ENCODE measurements at regions not wholly inside any gene's neighbourhood (a gene's known extent, or its start where the extent isn't known, plus 50 kb on each side); places are given as distances from the start of the nearest gene placed in this dataset.

- dilution Hi-C loops (cut with MboI; ENCODE audit: extremely low pct_ligation_motif_present, low sequenced_read_pairs), result no loop called here
- no peaks in the 10 kb centered on the region for H3K9me1 ChIP-seq (ENCODE audit: control insufficient read depth, extremely low read depth, insufficient read depth, low read length)
- TF ChIP-seq EZH2 (IDR thresholded peaks at IDR 0.05; ENCODE audit: low read length) (no peak), CTCF (optimal IDR thresholded peaks at IDR 0.05 in 1 of 3, IDR thresholded peaks at IDR 0.05 in 1 of 3, conservative IDR thresholded peaks at IDR 0.05 in 1 of 3; ENCODE audit: extremely low read depth in 1 of 3, insufficient read depth in 2 of 3, low read length in 3 of 3) (no peak)
- no peaks in the 10 kb centered on the region for H3K36me3 ChIP-seq (ENCODE audit: control insufficient read depth in 2 of 2, extremely low read depth in 1 of 2, insufficient read depth in 2 of 2, low read length in 2 of 2)
- no peak overlapping the region for H2AFZ ChIP-seq (ENCODE audit: control insufficient read depth, low read length)
- H3K4me2 ChIP-seq (ENCODE audit: control insufficient read depth, extremely low read depth, insufficient read depth, low read depth, low read length), result no peak overlapping the region
- H4K20me1 ChIP-seq (ENCODE audit: control insufficient read depth, extremely low read depth, insufficient read depth, low read length), result no peaks in the 10 kb centered on the region
- FAIRE-seq, result no peak
- H3K9me3 ChIP-seq (ENCODE audit: control insufficient read depth, low read depth, low read length), result no peaks in the 10 kb centered on the region
- no peaks in the 10 kb centered on the region for H3K79me2 ChIP-seq (ENCODE audit: control insufficient read depth, insufficient read depth, low read length)
- DNase-seq (ENCODE audit: low read depth, low spot score), result no peak
- no peak overlapping the region for H3K4me3 ChIP-seq (ENCODE audit: control insufficient read depth in 2 of 3, extremely low read depth in 1 of 3, insufficient read depth in 2 of 3, low read depth in 1 of 3, low read length in 3 of 3)
- no peaks in the 10 kb centered on the region for H3K27me3 ChIP-seq (ENCODE audit: control insufficient read depth, extremely low read depth, insufficient read depth, low read length)
- H3K4me1 ChIP-seq (ENCODE audit: control insufficient read depth, extremely low read depth, insufficient read depth, low read length), result no peaks in the 10 kb centered on the region
- H3K9ac ChIP-seq (ENCODE audit: control insufficient read depth, extremely low read depth, insufficient read depth, low read length), result no peak overlapping the region
- no peak overlapping the region for H3K27ac ChIP-seq (ENCODE audit: control insufficient read depth, insufficient read depth, low read length)
These were observed 915.9 kb downstream of the PDHA2 start for GRCh38 chr4:96755569-96756484.

- Histone ChIP-seq H3K79me2 (ENCODE audit: control insufficient read depth, insufficient read depth, low read length) (no peaks in the 10 kb centered on the region), H3K9me1 (ENCODE audit: control insufficient read depth, extremely low read depth, insufficient read depth, low read length) (no peaks in the 10 kb centered on the region), H4K20me1 (ENCODE audit: control insufficient read depth, extremely low read depth, insufficient read depth, low read length) (no peaks in the 10 kb centered on the region), H3K9me3 (ENCODE audit: control insufficient read depth, low read depth, low read length) (no peaks in the 10 kb centered on the region), H2AFZ (ENCODE audit: control insufficient read depth, low read length) (no peak overlapping the region), H3K4me2 (ENCODE audit: control insufficient read depth, extremely low read depth, insufficient read depth, low read depth, low read length) (no peak overlapping the region), H3K4me1 (ENCODE audit: control insufficient read depth, extremely low read depth, insufficient read depth, low read length) (no peaks in the 10 kb centered on the region), H3K27ac (ENCODE audit: control insufficient read depth, insufficient read depth, low read length) (no peak overlapping the region), H3K9ac (ENCODE audit: control insufficient read depth, extremely low read depth, insufficient read depth, low read length) (no peak overlapping the region), H3K27me3 (ENCODE audit: control insufficient read depth, extremely low read depth, insufficient read depth, low read length) (no peaks in the 10 kb centered on the region), H3K4me3 (ENCODE audit: control insufficient read depth in 2 of 3, extremely low read depth in 1 of 3, insufficient read depth in 2 of 3, low read depth in 1 of 3, low read length in 3 of 3) (no peak overlapping the region), H3K36me3 (ENCODE audit: control insufficient read depth in 2 of 2, extremely low read depth in 1 of 2, insufficient read depth in 2 of 2, low read length in 2 of 2) (no peaks in the 10 kb centered on the region)
- FAIRE-seq (no peak), DNase-seq (ENCODE audit: low read depth, low spot score) (no peak)
- dilution Hi-C loops (cut with MboI; ENCODE audit: extremely low pct_ligation_motif_present, low sequenced_read_pairs), result no loop called here
- TF ChIP-seq EZH2 (IDR thresholded peaks at IDR 0.05; ENCODE audit: low read length) (no peak), CTCF (optimal IDR thresholded peaks at IDR 0.05 in 1 of 3, IDR thresholded peaks at IDR 0.05 in 1 of 3, conservative IDR thresholded peaks at IDR 0.05 in 1 of 3; ENCODE audit: extremely low read depth in 1 of 3, insufficient read depth in 2 of 3, low read length in 3 of 3) (no peak)
These were observed 916.7 kb downstream of the PDHA2 start for GRCh38 chr4:96756584-96756983.

Data from keratinocyte (primary cell).